GM23338 (cell line): ENCODE measurements at regions not wholly inside any gene's neighbourhood (a gene's known extent, or its start where the extent isn't known, plus 50 kb on each side); places are given as distances from the start of the nearest gene placed in this dataset.

Source experiments
- ATAC-seq: fragments of 200-7000 bp; cut with Tn5 transposase; 3 replicates; pipeline ENCODE4 v1.9.1; 2020
- DNase-seq: peaks from one replicate; pipeline ENCODE4 v3.0.0-alpha.2; 2015; ENCODE audit warnings: low spot score
- H2AFZ ChIP-seq: fragments of 200-600 bp; sonication (generic); 2 replicates; pipeline ENCODE4 v1.8.0; 2016; ENCODE audit warnings: antibody characterized with exemption, mild to moderate bottlenecking, moderate library complexity
- H3F3A ChIP-seq: fragments of 200-600 bp; sonication (generic); replicated peaks from 2 replicates; pipeline ENCODE4 v1.8.0; 2017; ENCODE audit warnings: antibody characterized with exemption, mixed run types, low read depth
- H3K27ac ChIP-seq: fragments of 200-600 bp; sonication (generic); 2 replicates; pipeline ENCODE4 v1.6.1; 2016; ENCODE audit warnings: low read depth
- H3K27me3 ChIP-seq: fragments of 200-600 bp; sonication (generic); 2 replicates; pipeline ENCODE4 v1.8.0; 2016; ENCODE audit warnings: mild to moderate bottlenecking, mixed run types, moderate library complexity; ENCODE audit not compliant: insufficient read depth
- H3K36me3 ChIP-seq: fragments of 200-600 bp; sonication (generic); 2 replicates; pipeline ENCODE4 v1.8.0; 2016; ENCODE audit warnings: mild to moderate bottlenecking; ENCODE audit not compliant: insufficient read depth
- H3K4me1 ChIP-seq: fragments of 200-600 bp; sonication (generic); 2 replicates; pipeline ENCODE4 v1.8.0; 2016; ENCODE audit warnings: mild to moderate bottlenecking, moderate library complexity; ENCODE audit not compliant: insufficient read depth
- H3K4me2 ChIP-seq: fragments of 200-600 bp; sonication (generic); 2 replicates; pipeline ENCODE4 v1.7.1; 2017; ENCODE audit warnings: mixed run types
- H3K4me3 ChIP-seq: fragments of 200-600 bp; sonication (generic); 2 replicates; pipeline ENCODE4 v1.6.1; 2016; ENCODE audit warnings: mixed run types
- H3K79me2 ChIP-seq: fragments of 200-600 bp; sonication (generic); replicated peaks from 2 replicates; pipeline ENCODE4 v1.8.0; 2017; ENCODE audit warnings: mild to moderate bottlenecking; ENCODE audit not compliant: insufficient read depth
- H3K9me2 ChIP-seq: fragments of 200-600 bp; sonication (generic); 2 replicates; pipeline ENCODE4 v1.8.0; 2017; ENCODE audit not compliant: insufficient read depth
- H4K20me1 ChIP-seq: fragments of 200-600 bp; sonication (generic); replicated peaks from 2 replicates; pipeline ENCODE4 v1.8.0; 2017; ENCODE audit warnings: mild to moderate bottlenecking; ENCODE audit not compliant: insufficient read depth
- H3K27ac Mint-ChIP-seq: 2 replicates; pipeline ENCODE4 v1.8.0; 2020; ENCODE audit warnings: inconsistent platforms, mild to moderate bottlenecking, moderate library complexity, mixed read lengths
- H3K27me3 Mint-ChIP-seq: 3 replicates; pipeline ENCODE4 v1.8.0; 2022; ENCODE audit warnings: low read depth, mild to moderate bottlenecking, moderate library complexity, mixed read lengths, inconsistent platforms; ENCODE audit not compliant: insufficient read depth, poor library complexity
- H3K36me3 Mint-ChIP-seq: 3 replicates; pipeline ENCODE4 v1.8.0; 2021; ENCODE audit warnings: low read depth, mild to moderate bottlenecking, inconsistent platforms, moderate library complexity, mixed read lengths
- H3K4me1 Mint-ChIP-seq: 3 replicates; pipeline ENCODE4 v1.8.0; 2020; ENCODE audit warnings: mild to moderate bottlenecking, inconsistent platforms, mixed read lengths
- H3K4me3 Mint-ChIP-seq: 3 replicates; pipeline ENCODE4 v1.8.0; 2021; ENCODE audit warnings: moderate library complexity, mild to moderate bottlenecking, inconsistent platforms, mixed read lengths
- H3K9me3 Mint-ChIP-seq: 3 replicates; pipeline ENCODE4 v1.8.0; 2020; ENCODE audit warnings: moderate library complexity, mild to moderate bottlenecking, inconsistent platforms, mixed read lengths
- CREB1 ChIP-seq: fragments of 250-450 bp; sonication (Bioruptor Pico); IDR thresholded peaks from 2 replicates; pipeline ENCODE4 v1.5.0; 2020; ENCODE audit warnings: low read depth, mild to moderate bottlenecking, moderate library complexity
- CTCF ChIP-seq, 2 experiments: fragments of 200-600 bp in 1 of 2; sonication (generic) in 1 of 2; conservative IDR thresholded peaks; 2 replicates each; pipeline versions ENCODE4 v1.5.1 to v1.6.1; 2016 to 2017; ENCODE audit warnings: antibody characterized with exemption in 2 of 2, low read depth in 2 of 2, mild to moderate bottlenecking in 2 of 2, moderate library complexity in 1 of 2
- ETS1 ChIP-seq: IDR thresholded peaks from 2 replicates; pipeline ENCODE4 v1.6.1; 2016; ENCODE audit warnings: antibody characterized with exemption
- EZH2 ChIP-seq: fragments of 200-600 bp; sonication (generic); IDR thresholded peaks from one replicate; pipeline ENCODE4 v1.8.0; 2017; ENCODE audit warnings: antibody characterized with exemption, mild to moderate bottlenecking, low read depth; ENCODE audit not compliant: unreplicated experiment
- EZH2phosphoT487 ChIP-seq: fragments of 200-600 bp; sonication (generic); IDR thresholded peaks from one replicate; pipeline ENCODE4 v1.8.1; 2018; ENCODE audit warnings: antibody characterized with exemption; ENCODE audit not compliant: unreplicated experiment
- JUNB ChIP-seq: IDR thresholded peaks from one replicate; pipeline ENCODE4 v1.6.1; 2016; ENCODE audit warnings: antibody characterized with exemption; ENCODE audit not compliant: unreplicated experiment
- NANOG ChIP-seq: IDR thresholded peaks from 2 replicates; pipeline ENCODE4 v1.6.1; 2016; ENCODE audit warnings: antibody characterized with exemption, borderline replicate concordance
- POLR2AphosphoS5 ChIP-seq: IDR thresholded peaks from 2 replicates; pipeline ENCODE4 v1.6.1; 2016; ENCODE audit warnings: antibody characterized with exemption, low read depth
- REST ChIP-seq: IDR thresholded peaks from one replicate; pipeline ENCODE4 v1.6.1; 2018; ENCODE audit warnings: antibody characterized with exemption; ENCODE audit not compliant: unreplicated experiment
- STAT1 ChIP-seq: IDR thresholded peaks from one replicate; pipeline ENCODE4 v1.6.1; 2016; ENCODE audit warnings: antibody characterized with exemption; ENCODE audit not compliant: unreplicated experiment
- ZNF114 ChIP-seq: fragments of 250-450 bp; sonication (Bioruptor Pico); IDR thresholded peaks from 2 replicates; pipeline ENCODE4 v1.5.0; 2020; ENCODE audit warnings: mild to moderate bottlenecking, moderate library complexity
- ZNF331 ChIP-seq: fragments of 250-450 bp; sonication (Bioruptor Pico); IDR thresholded peaks from 2 replicates; pipeline ENCODE4 v1.5.0; 2020; ENCODE audit warnings: low read depth, mild to moderate bottlenecking, moderate library complexity
- TF ChIP-seq, protein P1 (sequence below): fragments of 250-450 bp; sonication (Bioruptor Pico); IDR thresholded peaks from 2 replicates; pipeline ENCODE4 v1.5.0; 2020; ENCODE audit warnings: mild to moderate bottlenecking, moderate library complexity

- Mint-ChIP-seq H3K36me3 (peaks cover 5% of the 10 kb centered on the region; the same call in 2 of the 3 replicates), H3K9me3 (peaks cover 11% of the 10 kb centered on the region)
Observed at GRCh38 chr2:57546478-57546877, 500.1 kb upstream of the VRK2 start.

More at GRCh38 chr2:57546478-57546877, 500.1 kb upstream of the VRK2 start:
- Histone ChIP-seq H3K36me3 (no peaks in the 10 kb centered on the region), H3K9me2 (no peaks in the 10 kb centered on the region), H3K27me3 (no peaks in the 10 kb centered on the region), H3F3A (no peaks in the 10 kb centered on the region), H3K27ac (no peak overlapping the region), H3K79me2 (no peaks in the 10 kb centered on the region), H4K20me1 (no peaks in the 10 kb centered on the region), H2AFZ (no peak overlapping the region; the same call in 1 of the 2 replicates), H3K4me3 (no peak overlapping the region), H3K4me1 (no peaks in the 10 kb centered on the region), H3K4me2 (no peak overlapping the region)
- Mint-ChIP-seq H3K27me3 (peaks cover 3% of the 10 kb centered on the region), H3K27ac (no peak overlapping the region), H3K4me3 (no peak overlapping the region), H3K4me1 (peaks cover 13% of the 10 kb centered on the region)
- no peak for ATAC-seq
- TF ChIP-seq JUNB = no peak
- TF ChIP-seq STAT1 = no peak
- TF ChIP-seq ZNF114 = no peak
- TF ChIP-seq CTCF (conservative IDR thresholded peaks at IDR 0.05; ENCODE audit: low read depth in 2 of 2) = no peak
- TF ChIP-seq, protein P1, sequence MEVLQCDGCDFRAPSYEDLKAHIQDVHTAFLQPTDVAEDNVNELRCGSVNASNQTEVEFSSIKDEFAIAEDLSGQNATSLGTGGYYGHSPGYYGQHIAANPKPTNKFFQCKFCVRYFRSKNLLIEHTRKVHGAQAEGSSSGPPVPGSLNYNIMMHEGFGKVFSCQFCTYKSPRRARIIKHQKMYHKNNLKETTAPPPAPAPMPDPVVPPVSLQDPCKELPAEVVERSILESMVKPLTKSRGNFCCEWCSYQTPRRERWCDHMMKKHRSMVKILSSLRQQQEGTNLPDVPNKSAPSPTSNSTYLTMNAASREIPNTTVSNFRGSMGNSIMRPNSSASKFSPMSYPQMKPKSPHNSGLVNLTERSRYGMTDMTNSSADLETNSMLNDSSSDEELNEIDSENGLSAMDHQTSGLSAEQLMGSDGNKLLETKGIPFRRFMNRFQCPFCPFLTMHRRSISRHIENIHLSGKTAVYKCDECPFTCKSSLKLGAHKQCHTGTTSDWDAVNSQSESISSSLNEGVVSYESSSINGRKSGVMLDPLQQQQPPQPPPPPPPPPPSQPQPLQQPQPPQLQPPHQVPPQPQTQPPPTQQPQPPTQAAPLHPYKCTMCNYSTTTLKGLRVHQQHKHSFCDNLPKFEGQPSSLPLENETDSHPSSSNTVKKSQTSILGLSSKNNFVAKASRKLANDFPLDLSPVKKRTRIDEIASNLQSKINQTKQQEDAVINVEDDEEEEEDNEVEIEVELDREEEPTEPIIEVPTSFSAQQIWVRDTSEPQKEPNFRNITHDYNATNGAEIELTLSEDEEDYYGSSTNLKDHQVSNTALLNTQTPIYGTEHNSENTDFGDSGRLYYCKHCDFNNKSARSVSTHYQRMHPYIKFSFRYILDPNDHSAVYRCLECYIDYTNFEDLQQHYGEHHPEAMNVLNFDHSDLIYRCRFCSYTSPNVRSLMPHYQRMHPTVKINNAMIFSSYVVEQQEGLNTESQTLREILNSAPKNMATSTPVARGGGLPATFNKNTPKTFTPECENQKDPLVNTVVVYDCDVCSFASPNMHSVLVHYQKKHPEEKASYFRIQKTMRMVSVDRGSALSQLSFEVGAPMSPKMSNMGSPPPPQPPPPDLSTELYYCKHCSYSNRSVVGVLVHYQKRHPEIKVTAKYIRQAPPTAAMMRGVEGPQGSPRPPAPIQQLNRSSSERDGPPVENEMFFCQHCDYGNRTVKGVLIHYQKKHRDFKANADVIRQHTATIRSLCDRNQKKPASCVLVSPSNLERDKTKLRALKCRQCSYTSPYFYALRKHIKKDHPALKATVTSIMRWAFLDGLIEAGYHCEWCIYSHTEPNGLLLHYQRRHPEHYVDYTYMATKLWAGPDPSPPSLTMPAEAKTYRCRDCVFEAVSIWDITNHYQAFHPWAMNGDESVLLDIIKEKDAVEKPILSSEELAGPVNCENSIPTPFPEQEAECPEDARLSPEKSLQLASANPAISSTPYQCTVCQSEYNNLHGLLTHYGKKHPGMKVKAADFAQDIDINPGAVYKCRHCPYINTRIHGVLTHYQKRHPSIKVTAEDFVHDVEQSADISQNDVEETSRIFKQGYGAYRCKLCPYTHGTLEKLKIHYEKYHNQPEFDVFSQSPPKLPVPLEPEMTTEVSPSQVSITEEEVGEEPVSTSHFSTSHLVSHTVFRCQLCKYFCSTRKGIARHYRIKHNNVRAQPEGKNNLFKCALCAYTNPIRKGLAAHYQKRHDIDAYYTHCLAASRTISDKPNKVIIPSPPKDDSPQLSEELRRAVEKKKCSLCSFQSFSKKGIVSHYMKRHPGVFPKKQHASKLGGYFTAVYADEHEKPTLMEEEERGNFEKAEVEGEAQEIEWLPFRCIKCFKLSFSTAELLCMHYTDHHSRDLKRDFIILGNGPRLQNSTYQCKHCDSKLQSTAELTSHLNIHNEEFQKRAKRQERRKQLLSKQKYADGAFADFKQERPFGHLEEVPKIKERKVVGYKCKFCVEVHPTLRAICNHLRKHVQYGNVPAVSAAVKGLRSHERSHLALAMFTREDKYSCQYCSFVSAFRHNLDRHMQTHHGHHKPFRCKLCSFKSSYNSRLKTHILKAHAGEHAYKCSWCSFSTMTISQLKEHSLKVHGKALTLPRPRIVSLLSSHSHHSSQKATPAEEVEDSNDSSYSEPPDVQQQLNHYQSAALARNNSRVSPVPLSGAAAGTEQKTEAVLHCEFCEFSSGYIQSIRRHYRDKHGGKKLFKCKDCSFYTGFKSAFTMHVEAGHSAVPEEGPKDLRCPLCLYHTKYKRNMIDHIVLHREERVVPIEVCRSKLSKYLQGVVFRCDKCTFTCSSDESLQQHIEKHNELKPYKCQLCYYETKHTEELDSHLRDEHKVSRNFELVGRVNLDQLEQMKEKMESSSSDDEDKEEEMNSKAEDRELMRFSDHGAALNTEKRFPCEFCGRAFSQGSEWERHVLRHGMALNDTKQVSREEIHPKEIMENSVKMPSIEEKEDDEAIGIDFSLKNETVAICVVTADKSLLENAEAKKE (CRISPR knock-in tag) = no peak
- no peak for TF ChIP-seq ETS1
- no peak for TF ChIP-seq ZNF331 (CRISPR knock-in tag)
- no peak for TF ChIP-seq NANOG
- TF ChIP-seq CREB1 (CRISPR knock-in tag) = no peak
- TF ChIP-seq EZH2 = no peak
- no peak for TF ChIP-seq REST
- no peak for TF ChIP-seq POLR2AphosphoS5
- TF ChIP-seq EZH2phosphoT487 = no peak
- no peak for DNase-seq
